Fibroblast of villous mesenchyme (primary cell): ENCODE measurements at regions not wholly inside any gene's neighbourhood (a gene's known extent, or its start where the extent isn't known, plus 50 kb on each side); places are given as distances from the start of the nearest gene placed in this dataset.

Source experiments
- DNase-seq: peaks from one replicate; pipeline ENCODE4 v3.0.0-alpha.2; 2010; ENCODE audit warnings: low read depth
- H3K4me3 ChIP-seq: 2 replicates; pipeline ENCODE4 v1.5.1; 2011; ENCODE audit warnings: low read depth, mild to moderate bottlenecking, low read length
- CTCF ChIP-seq: IDR thresholded peaks from 2 replicates; pipeline ENCODE4 v1.5.1; 2012; ENCODE audit warnings: low read depth, mild to moderate bottlenecking, low read length; ENCODE audit not compliant: insufficient read depth

GRCh38 chr1:234971586-234972297, 156.9 kb downstream of the TOMM20 start:
- no peak for DNase-seq
- TF ChIP-seq CTCF: no peak
- H3K4me3 ChIP-seq: no peak overlapping the region

- peak overlapping the region; percentile 22 for H3K4me3 ChIP-seq
- no peak for TF ChIP-seq CTCF
- peak; percentile 99 for DNase-seq
Measured at GRCh38 chr1:234970731-234971476, 157.7 kb downstream of the TOMM20 start.

GRCh38 chr1:234970401-234970730, 158.3 kb downstream of the TOMM20 start:
- TF ChIP-seq CTCF: no peak
- DNase-seq: peak; percentile 98
- H3K4me3 ChIP-seq: peak overlapping the region; percentile 22

GRCh38 chr1:234969581-234970400, 158.8 kb downstream of the TOMM20 start:
- peak overlapping the region; percentile 10 for H3K4me3 ChIP-seq
- TF ChIP-seq CTCF: no peak

GRCh38 chr1:234969011-234969441, 159.6 kb downstream of the TOMM20 start:
- TF ChIP-seq CTCF: no peak
- H3K4me3 ChIP-seq: no peak overlapping the region
- DNase-seq: peak; percentile 83

More at GRCh38 chr1:234969581-234970400, 158.8 kb downstream of the TOMM20 start:
- DNase-seq: peak; percentile 85

DNA sequence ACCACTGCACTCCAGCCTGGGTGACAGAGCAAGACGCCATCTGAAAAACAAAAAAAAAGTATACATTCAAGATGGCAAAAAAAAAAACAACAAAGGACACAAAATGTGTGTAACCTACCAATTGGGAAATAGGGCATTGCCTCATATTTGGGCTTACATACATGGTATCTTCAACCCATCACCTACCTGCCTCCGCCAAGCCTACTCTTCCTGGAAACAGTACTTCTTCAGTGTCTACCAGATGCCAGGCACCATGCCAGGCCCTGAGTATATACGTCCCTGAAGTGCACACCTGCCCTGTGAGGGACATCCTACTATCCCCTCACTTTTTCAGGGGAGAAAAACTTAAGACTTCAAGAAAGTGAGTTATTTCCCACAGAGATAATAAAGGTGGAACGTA, 160.2 kb downstream of the TOMM20 start:
- TF ChIP-seq CTCF: no peak

More for the DNA sequence above, 160.2 kb downstream of the TOMM20 start:
- no peak for DNase-seq
- H3K4me3 ChIP-seq: no peak overlapping the region
